ENCODE measurements at regions not wholly inside any gene's neighbourhood (a gene's known extent, or its start where the extent isn't known, plus 50 kb on each side); places are given as distances from the start of the nearest gene placed in this dataset.

DNA sequence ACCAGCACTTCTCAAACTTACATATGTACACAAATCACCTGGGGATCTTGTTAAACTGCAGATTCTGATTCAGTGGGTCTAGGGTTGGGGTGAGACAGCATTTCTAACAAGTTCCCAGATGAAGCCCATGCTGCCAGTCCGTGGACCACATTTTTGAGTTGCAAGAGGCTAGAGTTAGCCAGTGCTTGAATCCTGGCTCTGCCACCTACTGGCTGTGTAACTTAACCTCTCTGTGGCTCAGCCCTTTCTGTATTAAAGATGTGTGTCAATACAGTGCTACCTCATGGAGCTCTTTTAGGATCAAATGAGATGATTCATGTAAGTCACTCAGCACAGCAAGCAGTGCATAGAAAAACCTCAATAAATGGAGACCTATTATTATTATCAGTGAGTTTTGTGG lies 90.2 kb upstream of the ISX start:
- TF ChIP-seq, protein P1, sequence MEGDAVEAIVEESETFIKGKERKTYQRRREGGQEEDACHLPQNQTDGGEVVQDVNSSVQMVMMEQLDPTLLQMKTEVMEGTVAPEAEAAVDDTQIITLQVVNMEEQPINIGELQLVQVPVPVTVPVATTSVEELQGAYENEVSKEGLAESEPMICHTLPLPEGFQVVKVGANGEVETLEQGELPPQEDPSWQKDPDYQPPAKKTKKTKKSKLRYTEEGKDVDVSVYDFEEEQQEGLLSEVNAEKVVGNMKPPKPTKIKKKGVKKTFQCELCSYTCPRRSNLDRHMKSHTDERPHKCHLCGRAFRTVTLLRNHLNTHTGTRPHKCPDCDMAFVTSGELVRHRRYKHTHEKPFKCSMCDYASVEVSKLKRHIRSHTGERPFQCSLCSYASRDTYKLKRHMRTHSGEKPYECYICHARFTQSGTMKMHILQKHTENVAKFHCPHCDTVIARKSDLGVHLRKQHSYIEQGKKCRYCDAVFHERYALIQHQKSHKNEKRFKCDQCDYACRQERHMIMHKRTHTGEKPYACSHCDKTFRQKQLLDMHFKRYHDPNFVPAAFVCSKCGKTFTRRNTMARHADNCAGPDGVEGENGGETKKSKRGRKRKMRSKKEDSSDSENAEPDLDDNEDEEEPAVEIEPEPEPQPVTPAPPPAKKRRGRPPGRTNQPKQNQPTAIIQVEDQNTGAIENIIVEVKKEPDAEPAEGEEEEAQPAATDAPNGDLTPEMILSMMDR (IDR thresholded peaks at IDR 0.05) = no peak
- TF ChIP-seq POLR2A (IDR thresholded peaks at IDR 0.05) = no peak

Measured in heart left ventricle (tissue), 13 donors.